ENCODE measurements at regions not wholly inside any gene's neighbourhood (a gene's known extent, or its start where the extent isn't known, plus 50 kb on each side); places are given as distances from the start of the nearest gene placed in this dataset.

- POLR2A ChIA-PET, result no interaction called here
- no peak overlapping the region for H3K27ac ChIP-seq (ENCODE audit: low read length in 2 of 2)
These were observed 374.9 kb downstream of the SLC6A15 start for GRCh38 chr12:84537666-84538065.

DNA sequence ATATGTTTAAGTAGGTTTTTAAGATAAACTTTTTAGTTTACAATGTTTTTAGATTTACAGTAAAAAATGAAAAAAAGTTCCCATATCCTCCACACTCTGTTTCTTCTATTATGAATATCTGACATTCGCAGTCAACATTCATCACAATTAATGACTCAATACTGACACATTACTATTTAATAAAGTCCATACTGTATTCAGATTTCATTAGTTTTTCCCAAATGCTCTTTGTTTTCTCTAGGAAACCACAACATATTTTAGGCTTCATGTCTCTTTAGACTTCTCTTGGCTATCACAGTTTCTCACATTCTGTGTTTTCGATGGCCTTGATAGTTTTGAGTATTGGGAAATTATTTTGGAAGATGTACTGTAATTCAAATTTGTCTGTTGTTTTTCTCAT is 399.8 kb downstream of the SLC6A15 start:
- Mint-ChIP-seq H3K27ac (no peak overlapping the region), H3K4me3 (no peak overlapping the region), H3K4me1 (no peaks in the 10 kb centered on the region), H3K9me3 (ENCODE audit: insufficient read depth) (peaks cover 3% of the 10 kb centered on the region), H3K27me3 (no peaks in the 10 kb centered on the region)
- ATAC-seq (ENCODE audit: low read depth), result no peak
- no peaks in the 10 kb centered on the region for H3K36me3 ChIP-seq (replicated peaks in 1 of 2; ENCODE audit: control extremely low read depth in 1 of 2, control insufficient read depth in 1 of 2, extremely low read depth in 1 of 2, insufficient read depth in 2 of 2, low read length in 1 of 2)
- H4K20me1 ChIP-seq (ENCODE audit: control insufficient read depth, insufficient read depth, low read length, poor library complexity, severe bottlenecking), result no peaks in the 10 kb centered on the region
- no peaks in the 10 kb centered on the region for H3K4me1 ChIP-seq (ENCODE audit: control insufficient read depth in 2 of 2, insufficient read depth in 2 of 2, low read length in 2 of 2)
- WGBS (ENCODE audit: insufficient coverage), result no CpG with 5 or more reads among the region's 2 CpGs
- no peaks in the 10 kb centered on the region for H3K79me2 ChIP-seq (ENCODE audit: control insufficient read depth, insufficient read depth, low read length)
- H2AFZ ChIP-seq (ENCODE audit: insufficient read depth, low read depth, low read length, poor library complexity, severe bottlenecking), result no peak overlapping the region
- no peak overlapping the region for H3K27ac ChIP-seq (ENCODE audit: low read length in 2 of 2)
- POLR2A ChIA-PET, result no interaction called here
- CTCF ChIA-PET, result no interaction called here
- intact Hi-C loops (cut with micrococcal nuclease), result no loop called here
- H3K27me3 ChIP-seq (replicated peaks in 1 of 4; ENCODE audit: control extremely low read depth in 1 of 4, control insufficient read depth in 3 of 4, insufficient read depth in 4 of 4, low read length in 3 of 4), result no peaks in the 10 kb centered on the region
- TF ChIP-seq, protein P1, sequence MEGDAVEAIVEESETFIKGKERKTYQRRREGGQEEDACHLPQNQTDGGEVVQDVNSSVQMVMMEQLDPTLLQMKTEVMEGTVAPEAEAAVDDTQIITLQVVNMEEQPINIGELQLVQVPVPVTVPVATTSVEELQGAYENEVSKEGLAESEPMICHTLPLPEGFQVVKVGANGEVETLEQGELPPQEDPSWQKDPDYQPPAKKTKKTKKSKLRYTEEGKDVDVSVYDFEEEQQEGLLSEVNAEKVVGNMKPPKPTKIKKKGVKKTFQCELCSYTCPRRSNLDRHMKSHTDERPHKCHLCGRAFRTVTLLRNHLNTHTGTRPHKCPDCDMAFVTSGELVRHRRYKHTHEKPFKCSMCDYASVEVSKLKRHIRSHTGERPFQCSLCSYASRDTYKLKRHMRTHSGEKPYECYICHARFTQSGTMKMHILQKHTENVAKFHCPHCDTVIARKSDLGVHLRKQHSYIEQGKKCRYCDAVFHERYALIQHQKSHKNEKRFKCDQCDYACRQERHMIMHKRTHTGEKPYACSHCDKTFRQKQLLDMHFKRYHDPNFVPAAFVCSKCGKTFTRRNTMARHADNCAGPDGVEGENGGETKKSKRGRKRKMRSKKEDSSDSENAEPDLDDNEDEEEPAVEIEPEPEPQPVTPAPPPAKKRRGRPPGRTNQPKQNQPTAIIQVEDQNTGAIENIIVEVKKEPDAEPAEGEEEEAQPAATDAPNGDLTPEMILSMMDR (IDR thresholded peaks at IDR 0.05), result no peak
- no peak for TF ChIP-seq EZH2 (IDR thresholded peaks at IDR 0.05; ENCODE audit: borderline replicate concordance, insufficient read depth, low read depth, low read length, poor library complexity, severe bottlenecking)
- H3K4me2 ChIP-seq (replicated peaks; ENCODE audit: low read depth, low read length, poor library complexity, severe bottlenecking), result no peak overlapping the region
- H3K9me3 ChIP-seq (ENCODE audit: control extremely low read depth in 1 of 3, control insufficient read depth in 2 of 3, insufficient read depth in 1 of 3, low read length in 2 of 3), result no peaks in the 10 kb centered on the region
- no peak for DNase-seq
- H3K4me3 ChIP-seq (ENCODE audit: control extremely low read depth in 1 of 5, extremely low read depth in 1 of 5, insufficient read depth in 1 of 5, low read depth in 2 of 5, low read length in 4 of 5), result no peak overlapping the region
- H3K9ac ChIP-seq (ENCODE audit: low read length), result no peak overlapping the region

More at GRCh38 chr12:84537666-84538065, 374.9 kb downstream of the SLC6A15 start:
- no peak overlapping the region for H2AFZ ChIP-seq (ENCODE audit: insufficient read depth, low read depth, low read length, poor library complexity, severe bottlenecking)
- DNase-seq (no peak), ATAC-seq (ENCODE audit: low read depth) (no peak)
- H3K9ac ChIP-seq (ENCODE audit: low read length), result no peak overlapping the region
- no peaks in the 10 kb centered on the region for H3K79me2 ChIP-seq (ENCODE audit: control insufficient read depth, insufficient read depth, low read length)
- TF ChIP-seq, protein P1 (IDR thresholded peaks at IDR 0.05), result no peak
- no peak for TF ChIP-seq EZH2 (IDR thresholded peaks at IDR 0.05; ENCODE audit: borderline replicate concordance, insufficient read depth, low read depth, low read length, poor library complexity, severe bottlenecking)
- Mint-ChIP-seq H3K4me1 (no peaks in the 10 kb centered on the region), H3K27me3 (no peaks in the 10 kb centered on the region), H3K27ac (no peak overlapping the region), H3K4me3 (no peak overlapping the region), H3K9me3 (ENCODE audit: insufficient read depth) (no peaks in the 10 kb centered on the region)
- CTCF ChIA-PET, result no interaction called here
- no peaks in the 10 kb centered on the region for H3K36me3 ChIP-seq (replicated peaks in 1 of 2; ENCODE audit: control extremely low read depth in 1 of 2, control insufficient read depth in 1 of 2, extremely low read depth in 1 of 2, insufficient read depth in 2 of 2, low read length in 1 of 2)
- no peaks in the 10 kb centered on the region for H3K27me3 ChIP-seq (replicated peaks in 1 of 4; ENCODE audit: control extremely low read depth in 1 of 4, control insufficient read depth in 3 of 4, insufficient read depth in 4 of 4, low read length in 3 of 4)
- no peaks in the 10 kb centered on the region for H4K20me1 ChIP-seq (ENCODE audit: control insufficient read depth, insufficient read depth, low read length, poor library complexity, severe bottlenecking)
- intact Hi-C loops (cut with micrococcal nuclease), result no loop called here
- H3K4me1 ChIP-seq (ENCODE audit: control insufficient read depth in 2 of 2, insufficient read depth in 2 of 2, low read length in 2 of 2), result no peaks in the 10 kb centered on the region
- no CpG with 5 or more reads among the region's 1 CpG for WGBS (ENCODE audit: insufficient coverage)
- no peak overlapping the region for H3K4me2 ChIP-seq (replicated peaks; ENCODE audit: low read depth, low read length, poor library complexity, severe bottlenecking)
- no peaks in the 10 kb centered on the region for H3K9me3 ChIP-seq (ENCODE audit: control extremely low read depth in 1 of 3, control insufficient read depth in 2 of 3, insufficient read depth in 1 of 3, low read length in 2 of 3)
- no peak overlapping the region for H3K4me3 ChIP-seq (ENCODE audit: control extremely low read depth in 1 of 5, extremely low read depth in 1 of 5, insufficient read depth in 1 of 5, low read depth in 2 of 5, low read length in 4 of 5)

Data from B cell (primary cell).